ENCODE measurements at regions not wholly inside any gene's neighbourhood (a gene's known extent, or its start where the extent isn't known, plus 50 kb on each side); places are given as distances from the start of the nearest gene placed in this dataset.
A peak's percentile ranks its signal among the peaks of the same experiment; 100 is the strongest.

DNA sequence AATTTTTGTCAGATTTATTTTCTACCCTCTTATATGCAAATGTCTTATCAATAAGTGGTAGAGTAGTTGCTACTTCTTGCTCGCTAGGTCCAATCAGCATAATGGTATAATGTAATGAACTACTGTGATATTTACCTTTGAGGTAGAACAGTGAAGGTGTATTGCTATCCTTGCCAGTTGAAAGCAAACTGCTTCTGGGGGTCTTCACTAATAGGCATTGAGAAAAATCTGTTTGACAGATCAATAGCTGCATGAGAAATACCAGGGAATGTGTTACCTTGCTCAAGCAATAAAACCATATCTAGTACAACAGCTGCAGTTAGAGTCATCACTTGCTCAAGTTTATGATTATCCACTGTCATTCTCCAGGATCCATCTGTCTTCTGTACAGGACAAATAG is 50.1 kb upstream of the EFEMP1 start:
- DNase-seq = no peak

DNA sequence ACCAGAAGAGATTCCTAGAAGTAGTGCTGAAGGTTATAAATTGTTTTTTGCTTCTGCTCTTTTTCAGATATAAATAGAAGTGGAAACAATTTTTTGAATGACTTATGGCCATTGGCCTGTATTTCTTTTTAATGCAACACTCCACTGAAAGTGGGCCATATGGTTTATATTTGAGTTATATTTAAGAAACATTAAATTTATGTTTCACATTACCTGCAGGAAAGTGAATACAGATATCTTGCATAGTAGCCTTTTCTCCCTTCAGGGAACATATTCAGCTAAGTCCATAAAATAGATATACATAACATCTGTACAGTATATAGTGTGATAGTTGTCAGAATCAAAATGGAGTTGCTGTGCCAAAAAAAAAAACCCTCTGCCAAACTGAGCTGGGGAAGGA is 53.1 kb upstream of the EFEMP1 start:
- no peak for DNase-seq

DNA sequence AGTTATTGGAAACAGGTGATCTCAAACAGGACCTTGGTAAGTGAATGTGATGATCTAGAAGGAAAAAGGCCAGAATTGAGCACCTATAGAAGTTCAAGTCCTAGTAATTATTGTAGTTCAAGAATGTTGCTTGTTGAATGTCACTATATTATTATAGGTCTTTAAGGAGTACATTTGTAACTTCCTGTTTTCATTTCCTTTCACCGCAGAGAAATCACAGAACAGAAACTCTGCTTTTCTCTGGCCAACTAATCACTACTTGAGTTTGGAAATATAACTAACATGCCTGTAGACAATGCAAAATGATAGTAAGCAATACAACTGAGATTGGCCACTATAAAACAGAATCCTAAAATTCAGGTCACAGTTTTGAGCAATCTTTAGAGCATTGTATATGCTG is 61.8 kb upstream of the EFEMP1 start:
- no peak for DNase-seq

DNA sequence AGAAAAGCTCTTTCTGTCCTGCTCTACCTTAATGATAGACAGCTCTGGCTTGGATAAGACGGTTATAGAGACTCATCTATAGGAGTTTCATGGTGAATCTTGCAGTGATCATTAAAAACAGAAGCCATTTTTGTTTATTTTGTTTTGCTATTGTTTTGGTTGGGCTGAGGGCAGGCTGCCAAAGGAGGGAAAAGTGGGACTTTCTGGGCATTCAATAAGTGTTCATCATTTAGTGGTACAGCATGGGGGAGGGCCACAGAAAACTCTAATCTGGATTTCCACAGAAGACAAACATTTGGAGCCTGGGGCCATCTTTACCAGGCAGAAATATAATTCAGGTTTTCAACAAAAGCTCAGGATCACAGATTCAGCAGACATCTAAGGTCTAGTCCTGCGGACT is 62.4 kb upstream of the EFEMP1 start:
- DNase-seq = no peak

DNA sequence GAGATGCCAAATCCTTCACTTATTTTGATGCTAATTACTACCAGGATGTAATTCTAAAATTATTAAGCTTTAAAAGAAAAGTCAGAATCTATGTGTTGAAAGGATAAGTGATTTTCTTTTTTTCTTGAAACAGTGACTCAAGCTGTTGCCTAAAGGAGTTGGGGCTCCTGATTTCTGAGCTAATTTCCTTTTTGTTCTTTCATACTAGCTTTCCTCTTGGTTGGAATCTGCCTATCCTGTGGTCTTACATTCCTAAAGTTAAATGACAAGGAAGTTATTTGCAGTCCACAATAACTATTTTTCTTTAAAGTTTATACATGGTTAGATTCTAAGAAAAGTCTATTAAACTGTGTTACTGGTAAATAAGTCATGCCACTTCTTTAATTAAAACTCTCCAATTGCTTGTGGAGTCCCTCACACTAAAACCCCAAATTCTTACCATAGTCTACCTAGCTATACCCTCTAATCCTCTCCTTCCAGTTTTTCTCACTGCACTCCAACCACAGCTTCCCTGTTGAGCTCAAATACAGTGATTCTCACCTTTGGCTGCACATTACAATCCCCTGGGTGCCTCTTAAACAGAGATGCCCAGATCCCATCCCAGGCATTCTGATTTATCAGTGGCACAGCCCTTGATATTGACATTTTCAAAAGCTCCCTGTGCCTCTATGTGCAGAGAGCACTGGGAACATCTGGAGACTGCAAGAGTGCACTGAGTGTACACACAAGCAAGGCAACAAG is 63.3 kb upstream of the EFEMP1 start:
- no peak for DNase-seq

DNA sequence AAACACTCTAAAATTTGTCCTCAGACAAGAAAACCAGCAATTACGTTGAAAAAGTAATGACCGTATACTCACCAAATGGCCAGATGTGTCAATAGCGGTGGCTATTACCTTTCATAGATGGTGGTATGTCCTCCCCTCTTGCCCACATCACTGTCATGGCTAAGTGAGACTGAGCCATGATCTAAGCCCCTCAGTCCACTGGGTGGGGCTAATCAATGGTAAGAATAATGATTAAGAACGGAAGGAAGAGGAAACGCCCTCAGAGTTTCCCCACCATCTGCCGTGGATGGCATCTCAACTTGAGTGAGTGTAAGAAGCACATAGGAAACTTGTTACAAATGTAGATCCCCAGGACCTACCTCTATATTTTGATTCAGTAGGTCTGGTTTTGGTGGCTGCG is 65.8 kb upstream of the EFEMP1 start:
- no peak for DNase-seq

DNA sequence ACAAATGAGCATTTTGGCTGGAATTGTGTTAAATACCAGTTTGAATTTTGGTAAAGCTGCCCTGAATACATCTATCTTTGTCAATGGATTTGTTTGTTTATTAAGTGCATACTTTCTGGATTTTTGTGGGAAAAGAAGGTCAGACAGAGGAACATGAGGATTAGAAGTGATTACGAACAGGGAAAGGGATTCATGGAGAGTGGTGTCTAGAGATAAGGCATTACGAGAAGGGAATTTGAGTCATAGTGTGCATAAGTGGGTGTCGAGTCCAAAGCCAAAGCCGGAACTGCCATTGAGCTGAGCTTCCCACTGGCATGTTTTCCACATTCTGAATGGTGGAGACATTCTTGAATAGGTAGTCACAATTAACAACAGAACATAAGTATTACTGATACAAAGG is 68.9 kb upstream of the EFEMP1 start:
- no peak for DNase-seq

DNA sequence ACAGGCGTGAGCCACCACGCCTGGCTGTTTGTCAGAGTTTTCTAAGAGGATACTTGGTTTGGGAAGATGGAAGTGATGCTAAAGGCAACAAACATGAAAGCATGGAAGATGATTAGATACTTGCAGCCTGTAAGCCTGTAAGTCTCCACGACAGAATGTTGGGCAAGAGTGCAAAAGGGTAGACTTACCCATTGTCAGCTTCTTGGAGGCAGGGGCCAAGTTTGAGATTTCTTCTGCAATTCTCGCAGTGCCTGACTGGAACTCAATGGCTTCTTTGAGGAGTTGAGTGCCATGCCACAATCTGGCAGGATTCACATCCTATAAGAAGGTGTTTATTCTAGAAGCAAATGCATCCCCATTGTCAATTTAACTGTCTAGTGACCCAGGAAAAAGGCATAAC is 70.1 kb upstream of the EFEMP1 start:
- no peak for DNase-seq

DNA sequence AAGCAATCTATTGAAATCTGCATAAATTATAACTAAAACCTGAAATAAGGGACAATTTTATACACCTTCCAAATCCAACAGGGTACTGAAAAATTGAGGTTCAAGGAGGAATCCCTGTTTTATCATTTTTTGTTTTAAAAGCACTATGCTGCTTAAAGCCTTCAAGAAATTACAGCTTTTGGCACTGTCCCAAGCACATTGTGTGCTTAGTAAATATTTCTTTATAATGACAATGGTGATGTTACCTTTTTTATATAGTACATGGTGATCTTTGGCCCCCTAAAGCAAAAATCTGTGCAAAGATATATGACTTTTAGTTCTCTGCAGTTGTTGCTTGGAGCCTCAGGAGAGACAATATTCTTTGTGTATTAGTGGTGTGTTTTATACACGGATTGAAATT is 71.6 kb upstream of the EFEMP1 start:
- DNase-seq = no peak

DNA sequence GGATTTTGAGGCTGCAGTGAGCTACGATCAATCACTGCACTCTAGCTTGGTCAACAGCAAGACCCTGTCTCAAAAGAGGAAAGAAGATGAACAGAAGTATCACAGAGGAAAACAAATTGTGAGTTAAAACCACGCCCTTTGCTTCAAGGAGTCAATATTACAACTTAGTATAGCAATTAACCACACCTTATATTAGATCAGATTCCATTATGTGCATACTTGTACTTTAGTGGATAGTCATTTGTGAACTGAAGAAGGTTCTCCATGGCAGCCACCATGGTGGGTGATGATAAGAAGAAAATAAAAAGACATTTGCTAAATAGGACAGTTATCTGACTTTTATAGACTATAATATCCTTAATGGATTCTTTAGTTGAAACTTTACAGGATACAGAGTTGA is 72.3 kb upstream of the EFEMP1 start:
- no peak for DNase-seq

DNA sequence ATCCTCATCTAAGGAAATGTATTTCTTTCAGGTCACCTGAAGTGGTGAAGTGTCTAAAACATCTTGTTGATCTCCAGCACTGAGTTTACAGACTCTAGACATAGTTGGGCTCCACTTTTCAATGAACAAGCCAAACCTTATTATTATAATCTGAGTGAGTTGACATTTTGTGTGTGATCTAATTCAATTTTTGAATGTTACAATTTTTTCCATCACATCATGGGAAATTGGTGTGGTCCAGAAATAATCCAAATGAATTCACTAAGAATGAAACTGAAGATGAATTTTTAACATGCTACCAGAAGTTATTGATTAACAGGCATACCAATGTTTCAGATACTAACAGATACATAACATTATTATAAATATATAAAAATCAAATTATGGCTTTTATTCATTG is 75.6 kb upstream of the EFEMP1 start:
- DNase-seq = no peak

DNA sequence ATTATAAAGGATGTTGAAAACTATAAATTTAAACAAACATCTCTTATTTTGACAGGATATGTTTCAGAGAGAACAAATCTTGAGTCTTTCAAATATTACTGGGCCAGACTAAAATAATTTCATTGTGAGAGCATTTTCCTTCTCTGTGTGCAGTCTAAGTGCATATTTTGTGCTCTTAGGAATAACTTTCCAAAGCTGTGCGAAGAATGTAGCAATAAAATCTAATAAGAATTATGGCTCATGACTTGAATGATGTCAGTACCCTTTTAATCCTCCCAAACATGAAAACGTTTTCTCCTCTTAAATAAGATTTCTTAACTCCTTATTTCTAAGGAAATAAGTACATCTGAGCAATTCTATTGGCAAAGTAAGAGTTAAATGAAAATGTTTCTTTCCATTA is 76.2 kb upstream of the EFEMP1 start:
- no peak for DNase-seq

DNA sequence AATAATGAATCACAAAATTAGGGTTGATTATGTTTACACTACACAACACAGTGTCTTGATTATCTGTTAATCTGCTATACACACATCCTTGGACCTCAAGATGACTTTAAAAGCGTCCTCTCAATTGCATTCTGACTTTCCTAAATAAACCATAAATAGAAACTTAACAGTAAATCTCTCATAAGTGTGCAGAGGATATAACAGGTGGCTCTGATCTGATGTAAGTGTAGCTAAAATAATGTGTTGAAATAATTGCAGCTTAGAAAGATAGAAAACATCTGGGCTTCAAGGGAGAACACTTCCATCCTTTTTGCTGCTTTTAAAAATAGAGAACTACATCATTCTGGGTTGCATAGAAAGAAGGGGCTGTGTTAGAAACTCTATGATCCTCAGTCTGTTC is 78.4 kb upstream of the EFEMP1 start:
- no peak for DNase-seq

DNA sequence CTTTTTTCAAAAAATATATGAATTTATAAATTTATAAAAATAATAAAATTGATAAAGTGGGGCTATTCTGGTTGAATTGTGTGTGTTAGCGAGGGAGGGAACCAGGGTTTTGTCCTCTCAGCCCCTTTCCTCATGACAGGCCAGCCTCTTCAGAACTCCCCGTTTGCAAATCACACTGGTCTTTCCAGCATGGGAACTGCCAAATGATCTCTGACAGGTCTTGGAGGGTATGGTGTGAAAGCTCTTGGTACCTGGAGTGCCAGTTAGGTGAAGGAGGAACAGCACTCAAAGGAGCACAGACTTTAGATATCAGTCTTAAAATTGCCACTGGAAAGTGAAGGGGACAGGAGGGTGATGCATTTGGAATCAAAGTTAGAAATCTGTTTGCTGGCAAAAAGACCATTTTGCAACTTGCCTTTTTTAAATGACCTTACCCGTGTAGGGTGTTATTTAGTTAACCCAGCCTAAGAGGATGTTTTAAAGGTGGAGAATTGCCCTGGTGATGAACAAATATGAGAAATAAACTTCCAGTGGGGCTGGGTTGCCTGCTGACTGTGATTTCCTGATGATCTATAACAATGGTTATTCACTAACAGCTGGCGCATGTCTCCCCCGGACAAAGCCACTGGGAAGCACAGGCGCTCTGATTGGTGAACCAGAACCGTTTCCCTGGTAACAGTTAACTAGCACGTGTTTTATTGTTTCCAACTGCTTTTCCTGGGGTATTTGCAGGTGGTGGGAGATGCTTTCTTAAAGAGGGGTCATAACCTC is 85.3 kb upstream of the EFEMP1 start:
- DNase-seq = peak; percentile 65

DNA sequence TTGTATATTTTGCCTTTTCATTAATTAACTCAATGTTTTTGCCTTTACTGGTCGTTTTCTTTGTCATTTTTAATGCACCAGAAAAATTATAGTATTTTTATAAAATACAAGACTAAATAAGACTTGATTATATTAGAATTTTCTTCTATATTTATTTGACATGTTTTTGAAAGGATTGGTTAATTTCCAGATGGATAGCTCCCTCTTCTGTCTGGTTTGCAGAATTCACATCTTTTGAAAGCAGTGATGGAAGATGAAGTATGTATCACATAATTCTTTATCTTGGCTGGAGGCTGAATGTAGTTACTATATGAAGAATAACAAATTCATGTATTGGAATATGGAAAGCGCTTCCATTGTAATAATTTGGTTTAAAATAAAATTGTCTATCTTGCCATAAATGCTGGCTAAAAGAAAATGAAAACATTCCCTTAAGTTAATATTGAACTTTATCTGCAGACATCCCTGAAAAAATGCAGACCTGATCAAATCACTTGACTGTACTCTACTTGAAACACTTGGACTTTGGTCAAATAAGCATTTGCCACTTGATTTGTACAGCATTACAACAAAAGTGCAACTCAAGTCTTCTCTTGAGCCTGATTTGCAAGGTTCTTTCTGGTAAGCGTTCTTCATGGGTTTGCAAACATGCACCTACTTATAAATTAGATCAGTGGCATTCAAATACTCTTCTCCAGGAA is 86.3 kb upstream of the EFEMP1 start:
- DNase-seq = peak; percentile 57

DNA sequence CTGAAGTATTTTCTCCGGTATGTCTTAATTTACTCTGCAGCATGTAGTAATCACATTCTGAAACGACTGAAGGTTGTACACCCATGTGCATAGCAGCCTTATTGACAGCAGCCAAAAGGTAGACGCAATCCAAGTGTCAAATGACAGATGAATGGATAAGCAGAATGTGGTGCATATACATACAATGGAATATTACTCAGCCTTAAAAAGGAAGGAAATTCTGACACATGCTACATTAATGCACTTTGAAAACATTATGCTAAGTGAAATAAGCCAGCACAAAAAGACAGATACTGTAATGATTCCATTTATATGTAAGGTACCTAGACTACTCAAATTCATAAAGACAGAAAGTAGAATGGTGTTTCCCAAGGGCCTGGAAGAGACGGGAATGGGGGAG is 88.0 kb upstream of the EFEMP1 start:
- no peak for DNase-seq

DNA sequence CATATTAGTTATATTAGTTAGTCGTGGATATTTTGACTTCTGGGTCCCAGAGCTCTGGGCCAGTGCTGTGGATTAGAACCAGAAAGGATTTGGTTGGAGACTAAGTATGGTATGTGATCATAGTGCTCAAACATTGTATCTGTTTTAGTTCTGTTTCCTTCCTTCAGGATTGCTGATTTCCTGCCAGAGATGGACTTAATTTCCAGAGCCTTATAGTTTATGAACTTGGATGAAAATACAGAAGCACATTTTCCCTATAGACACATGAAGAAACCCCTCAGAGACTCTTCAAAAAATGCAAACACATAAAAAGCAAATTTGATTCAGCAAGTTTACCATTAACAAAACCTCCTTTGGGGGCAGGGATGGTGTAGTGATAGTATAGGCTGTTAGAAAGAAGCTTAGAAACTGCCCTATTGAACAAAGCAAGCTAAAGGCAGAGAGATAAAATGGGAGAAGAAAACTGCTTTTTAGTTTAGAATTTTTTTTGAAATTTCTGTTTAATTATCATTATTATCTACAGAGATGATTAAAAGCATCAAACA is 88.7 kb upstream of the EFEMP1 start:
- no peak for DNase-seq

DNA sequence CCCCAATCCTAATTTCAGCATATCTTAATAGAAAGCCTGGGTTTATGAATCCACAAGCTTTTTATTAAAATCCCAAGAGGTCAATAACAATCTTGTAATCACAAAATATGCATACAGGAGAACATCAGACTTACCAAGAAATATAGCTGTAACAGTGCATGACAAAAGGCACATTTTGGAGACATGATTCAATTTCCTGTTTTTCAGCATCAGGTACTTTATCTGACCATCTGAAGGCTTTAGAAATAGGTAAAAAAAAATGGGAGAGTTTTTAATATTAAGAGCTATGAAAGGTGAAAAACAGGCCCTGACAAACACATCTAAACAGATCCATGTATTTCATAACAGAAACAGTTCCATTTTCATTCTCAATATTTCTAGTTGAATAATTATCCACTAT is 89.9 kb upstream of the EFEMP1 start:
- DNase-seq = no peak

DNA sequence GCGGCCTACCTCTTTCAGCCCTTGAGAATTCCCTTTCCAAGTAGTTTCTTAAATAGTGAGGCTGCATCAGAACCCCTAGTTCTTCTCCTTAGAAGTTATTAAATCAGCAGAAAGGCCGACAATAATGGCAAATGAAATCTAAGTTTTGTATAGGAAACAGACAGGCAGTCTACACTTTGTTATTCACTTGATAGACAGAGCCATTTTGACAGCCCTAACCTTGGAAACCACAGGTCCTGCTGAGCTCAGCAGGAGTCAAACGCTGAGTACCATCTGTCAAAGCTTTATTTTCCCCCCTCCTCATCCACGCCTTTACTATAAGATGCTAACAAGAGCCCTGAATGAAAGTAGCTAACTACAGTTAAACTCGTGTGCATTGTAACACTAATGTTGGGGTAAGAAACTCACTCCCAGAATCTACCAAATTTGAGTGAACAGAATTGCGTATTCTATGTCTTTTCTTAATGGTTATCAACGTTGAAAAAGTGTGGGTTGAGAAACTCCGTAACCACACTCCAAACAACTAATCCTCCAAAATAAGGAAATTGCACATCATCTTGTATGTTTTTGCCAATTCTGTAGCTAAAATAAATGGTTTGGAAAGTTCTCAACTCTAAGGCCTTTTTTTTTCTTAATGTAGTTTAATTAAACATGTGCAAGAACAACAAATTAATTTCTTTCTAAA is 90.6 kb upstream of the EFEMP1 start:
- no peak for DNase-seq

DNA sequence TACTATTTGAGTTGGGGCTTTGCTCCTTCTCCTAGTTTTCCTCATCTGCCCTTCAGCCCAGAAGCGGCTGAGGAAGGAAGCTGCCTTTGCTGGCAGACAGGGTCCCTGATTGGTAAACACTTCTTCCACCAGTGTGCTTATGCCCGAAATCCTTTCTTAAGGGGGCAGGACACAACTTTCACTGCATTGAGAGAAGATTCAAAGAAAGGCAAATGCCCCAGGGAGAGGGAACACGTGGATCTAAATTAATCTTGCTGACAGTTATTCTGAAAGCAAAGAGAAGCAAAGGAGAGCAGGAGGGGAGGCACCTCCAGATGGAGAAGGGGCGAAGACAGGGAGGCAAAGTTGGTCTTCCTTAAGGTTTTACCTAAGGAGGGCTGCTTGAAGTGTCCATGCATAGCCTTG is 92.1 kb upstream of the EFEMP1 start:
- DNase-seq = no peak

DNA sequence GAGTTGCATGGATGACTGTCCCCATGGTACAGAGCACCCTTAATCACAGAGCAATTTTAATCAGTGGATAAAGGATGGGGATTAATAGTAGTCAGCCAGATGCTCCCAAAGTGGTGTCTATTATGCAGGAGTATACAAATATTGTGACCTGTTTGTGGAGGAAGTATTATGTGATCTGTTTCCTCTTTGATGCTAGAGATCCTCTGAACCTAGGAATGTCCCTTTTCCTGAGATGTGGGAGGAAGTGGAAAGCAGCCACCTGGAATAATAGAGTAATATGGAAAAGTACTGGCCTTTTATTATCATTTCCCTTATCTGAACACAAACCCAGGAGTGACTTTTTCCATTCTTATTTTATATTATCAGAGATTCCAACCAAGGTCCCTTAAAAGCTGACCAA is 94.2 kb upstream of the EFEMP1 start:
- DNase-seq = no peak

DNA sequence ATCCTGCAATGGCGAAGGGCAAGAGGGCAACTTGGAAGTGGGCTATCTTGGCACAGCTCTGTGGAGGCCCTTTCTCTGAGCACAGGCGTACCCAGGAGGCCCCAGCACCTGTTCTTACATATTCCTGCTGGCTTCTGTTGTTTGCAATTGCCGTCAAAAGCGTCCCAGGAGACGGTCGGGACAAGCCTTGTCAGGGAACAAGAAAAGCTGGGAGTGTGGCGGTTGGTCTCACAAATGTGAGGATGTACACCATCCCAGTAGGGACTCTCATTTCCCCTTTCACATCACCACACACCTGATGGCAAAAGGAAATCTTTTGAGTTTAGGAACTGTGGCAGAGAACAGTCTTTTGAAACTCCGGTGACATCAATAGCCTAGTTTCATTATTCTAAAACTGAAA is 94.7 kb upstream of the EFEMP1 start:
- peak; percentile 69 for DNase-seq

DNA sequence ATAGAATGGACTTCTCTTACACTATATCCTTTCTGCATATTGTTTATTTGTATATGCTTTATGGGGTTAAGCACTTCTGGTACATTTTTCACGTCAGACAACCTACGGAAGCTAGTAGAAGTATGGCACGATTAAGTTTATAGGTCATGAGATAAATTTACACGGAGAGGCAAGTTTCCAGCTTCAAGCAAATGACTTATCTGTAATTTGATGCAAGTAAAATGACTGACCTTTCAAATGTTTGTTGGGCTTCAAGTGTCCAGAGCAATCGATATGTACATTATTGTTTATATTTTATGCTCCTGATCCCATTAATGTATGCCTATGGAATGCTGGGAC is 97.5 kb upstream of the EFEMP1 start:
- DNase-seq = no peak
